GM21619 (cell line): ENCODE measurements at regions not wholly inside any gene's neighbourhood (a gene's known extent, or its start where the extent isn't known, plus 50 kb on each side); places are given as distances from the start of the nearest gene placed in this dataset.
"Not testable (repeated sequence)": the region's sequence is repeated elsewhere in the genome, so short reads cannot be mapped to it uniquely, and the experiment has no call there.

Experiments
- ATAC-seq: cut with Tn5 transposase; IDR thresholded peaks from one replicate; pipeline ENCODE4 v1.9.1; 2021; ENCODE audit not compliant: unreplicated experiment

DNA sequence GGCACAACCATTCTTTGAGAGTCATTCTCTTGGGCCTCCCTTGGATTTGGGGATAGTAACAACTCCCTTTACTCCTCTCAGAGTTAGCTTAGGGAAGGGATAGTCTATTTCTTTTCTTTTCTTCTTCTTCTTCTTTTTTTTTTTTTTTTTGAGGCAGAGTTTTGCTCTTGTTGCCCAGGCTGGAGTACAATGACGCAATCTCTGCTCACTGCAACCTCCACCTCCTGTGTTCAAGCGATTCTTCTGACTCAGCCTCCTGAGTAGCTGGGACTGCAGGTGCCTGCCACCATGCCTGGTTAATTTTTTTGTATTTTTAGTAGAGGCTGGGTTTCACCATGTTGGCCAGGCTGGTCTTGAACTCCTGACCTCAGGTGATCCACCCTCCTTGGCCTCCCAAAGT lies 465.8 kb downstream of the PLCL1 start:
- not testable (repeated sequence) for ATAC-seq

GRCh38 chr2:198268519-198268918 lies 464.1 kb downstream of the PLCL1 start:
- ATAC-seq = no peak

DNA sequence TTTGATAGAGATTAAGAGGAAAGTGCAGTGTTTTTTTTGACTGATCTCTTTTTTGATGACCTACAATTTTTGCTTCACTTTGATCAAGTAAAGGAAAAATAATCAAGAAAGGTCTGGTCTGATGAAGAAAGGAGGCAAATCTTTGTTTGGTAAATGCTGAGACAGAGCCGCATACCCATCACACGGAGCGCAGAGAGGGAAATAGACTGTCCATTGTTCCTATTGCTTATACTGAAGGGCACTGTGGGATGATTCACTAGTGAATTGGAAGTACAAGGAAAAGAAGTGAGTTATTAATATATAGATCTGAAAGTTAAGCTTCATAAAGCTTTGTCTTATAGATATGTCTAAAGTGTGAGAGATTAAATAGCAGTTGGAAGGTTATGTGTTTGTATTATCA lies 455.1 kb downstream of the PLCL1 start:
- ATAC-seq = no peak

DNA sequence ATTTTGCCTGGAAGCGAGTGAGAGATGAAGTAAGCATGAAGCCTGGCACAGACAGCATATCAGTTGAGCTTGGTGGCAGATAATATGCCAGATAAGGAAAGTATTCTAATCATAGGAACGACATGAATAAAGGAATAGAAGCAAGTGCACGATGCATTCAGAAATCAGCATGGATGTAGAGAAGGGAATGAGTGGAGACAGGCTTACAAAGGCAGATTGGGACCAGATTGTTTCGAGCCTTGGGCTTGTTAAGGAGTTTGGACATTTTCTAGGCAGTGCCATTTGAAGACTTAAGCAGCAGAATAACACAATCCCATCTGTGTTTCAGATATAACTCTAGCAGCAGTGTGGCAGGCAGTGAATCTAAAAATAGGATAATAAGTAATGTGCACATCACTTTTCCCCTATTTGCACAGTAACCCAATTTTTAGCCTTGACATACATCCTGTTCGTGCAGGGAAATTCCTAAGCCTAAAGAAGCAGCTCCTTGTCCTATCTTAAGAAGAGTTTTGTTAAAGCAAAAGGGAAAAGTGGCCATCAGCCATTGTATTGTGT lies 450.2 kb downstream of the PLCL1 start:
- ATAC-seq = no peak

DNA sequence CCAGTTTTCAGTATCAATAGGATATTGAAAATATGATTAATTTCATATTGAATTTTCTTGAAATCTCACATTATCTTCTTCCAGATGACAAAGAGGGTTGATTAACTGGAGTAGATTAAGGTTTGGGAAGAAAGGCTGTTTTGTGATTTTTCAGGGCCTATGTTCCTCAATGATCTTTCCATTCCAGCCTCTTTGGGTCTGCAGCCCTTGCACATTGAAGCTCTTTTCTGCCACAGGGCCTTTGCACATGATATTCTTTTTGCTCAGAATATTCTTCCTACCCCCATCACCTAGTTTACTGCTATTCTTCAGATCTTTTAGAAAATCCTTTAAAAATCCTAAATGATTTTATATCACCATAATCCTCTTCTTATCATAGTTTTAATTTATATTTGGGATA lies 449.6 kb downstream of the PLCL1 start:
- ATAC-seq = no peak

DNA sequence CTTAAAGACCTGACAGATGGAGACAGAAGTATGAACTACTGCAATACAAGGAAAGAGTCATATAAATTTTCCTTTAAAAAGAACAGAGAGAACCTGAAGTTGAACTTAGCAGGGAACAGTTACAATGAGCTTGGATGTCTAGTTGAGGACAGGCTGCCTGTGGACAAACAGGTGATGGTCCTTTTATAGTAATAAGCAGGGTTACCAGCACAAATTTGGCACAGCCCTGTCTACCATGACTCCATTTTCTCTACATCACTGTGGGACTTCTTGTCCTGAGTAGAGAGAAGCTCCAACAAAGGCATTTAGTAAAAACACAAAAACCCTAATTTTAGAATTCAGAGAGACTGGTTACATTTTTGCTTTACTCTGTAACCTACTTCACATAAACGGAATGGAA lies 448.1 kb downstream of the PLCL1 start:
- no peak for ATAC-seq

- no peak for ATAC-seq
Measured at GRCh38 chr2:198242093-198242492, 437.7 kb downstream of the PLCL1 start.

- no peak for ATAC-seq
Measured at GRCh38 chr2:198238429-198238828, 434.0 kb downstream of the PLCL1 start.

DNA sequence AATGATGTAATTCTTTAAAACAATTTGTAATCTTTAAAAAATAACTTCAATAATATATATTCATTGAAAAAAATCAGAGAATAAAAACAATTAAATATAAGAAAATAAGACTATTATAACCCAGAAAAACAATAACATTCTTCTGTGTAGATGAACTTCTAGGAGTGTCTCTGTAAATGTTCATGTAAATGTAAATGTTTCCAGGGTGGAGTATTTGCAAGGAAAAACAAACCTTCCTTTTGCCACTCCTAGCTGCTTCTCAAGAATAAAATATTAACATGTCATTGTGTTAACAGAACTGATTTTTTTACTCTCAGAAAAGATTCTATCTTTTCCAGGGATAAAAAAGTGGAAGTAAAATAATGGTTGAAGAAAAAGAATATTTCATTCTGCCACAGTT lies 431.9 kb downstream of the PLCL1 start:
- no peak for ATAC-seq

DNA sequence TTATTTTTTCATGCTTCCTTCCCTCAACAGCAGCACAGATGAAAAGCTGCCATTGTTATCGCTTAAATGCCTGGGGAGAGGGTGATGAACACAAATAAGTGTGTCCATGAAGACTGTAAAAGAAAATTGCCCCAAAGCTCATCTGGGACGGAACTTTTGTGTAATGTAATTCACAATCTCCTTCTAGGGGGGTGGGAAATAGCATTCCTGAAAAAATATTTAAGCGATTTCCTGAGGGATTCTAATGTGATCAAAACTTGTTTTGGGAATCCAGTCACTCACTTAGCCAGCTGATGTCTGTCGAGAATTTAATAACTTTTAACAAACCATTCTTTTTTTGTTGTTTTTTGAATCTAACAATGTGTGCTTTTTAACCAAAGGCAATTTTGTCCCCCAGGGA lies 427.9 kb downstream of the PLCL1 start:
- no peak for ATAC-seq

DNA sequence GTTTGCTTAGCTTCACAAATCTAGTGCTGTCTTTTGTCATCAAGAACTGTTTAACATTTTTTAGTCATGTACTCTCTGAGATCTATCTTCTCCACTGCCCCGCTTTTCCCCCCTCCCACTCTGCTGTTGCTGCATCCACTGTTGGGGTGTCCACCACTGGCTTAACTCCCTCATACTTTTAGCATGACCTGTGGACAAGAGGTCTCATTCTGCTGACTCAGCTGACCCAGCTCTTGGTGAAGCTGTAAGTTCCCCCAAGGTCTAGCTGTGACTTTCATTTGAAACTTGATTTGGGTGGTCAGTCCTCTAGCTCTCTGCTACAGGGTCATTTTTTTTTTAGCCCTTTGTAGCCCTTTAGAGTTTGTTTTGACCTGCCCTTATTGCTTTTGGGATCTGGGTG lies 427.2 kb downstream of the PLCL1 start:
- ATAC-seq = no peak

DNA sequence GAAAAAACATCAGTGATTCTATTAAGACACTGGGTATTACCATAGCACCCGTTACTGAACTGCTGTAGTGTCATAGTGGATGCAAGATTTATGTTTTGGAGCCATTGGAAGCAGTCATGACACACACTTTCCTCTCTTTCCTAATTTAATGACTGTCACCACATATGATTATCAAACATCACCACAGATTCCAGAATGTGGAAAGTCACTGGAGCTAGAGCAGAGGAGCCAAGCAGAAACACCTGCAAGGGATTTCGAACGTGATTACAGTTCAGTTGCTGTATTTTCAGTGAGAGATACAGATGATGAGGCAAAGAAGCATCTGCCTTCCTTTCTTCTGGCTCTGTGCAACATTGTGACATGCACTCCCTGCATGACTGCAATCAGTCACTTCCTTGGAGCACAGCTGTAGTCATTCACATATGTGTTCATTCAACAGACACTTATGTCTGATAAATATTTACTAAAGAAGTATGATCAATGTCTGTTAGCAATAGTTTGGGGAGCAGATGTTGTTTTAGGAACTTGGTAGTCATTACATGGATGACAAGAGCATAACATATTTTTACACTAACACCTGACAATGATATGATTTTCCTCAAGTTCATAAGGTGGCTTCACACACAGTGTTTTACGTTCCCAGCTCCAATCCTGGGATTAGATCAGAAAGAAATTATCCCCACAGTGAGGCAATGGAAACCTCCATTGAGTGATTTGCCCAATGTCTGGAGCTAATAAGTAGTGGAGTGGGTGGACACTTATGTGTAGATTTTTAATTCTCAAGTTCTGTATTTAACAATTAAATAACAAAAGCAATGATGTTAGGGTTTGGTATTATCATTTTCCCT lies 416.6 kb downstream of the PLCL1 start:
- no peak for ATAC-seq

DNA sequence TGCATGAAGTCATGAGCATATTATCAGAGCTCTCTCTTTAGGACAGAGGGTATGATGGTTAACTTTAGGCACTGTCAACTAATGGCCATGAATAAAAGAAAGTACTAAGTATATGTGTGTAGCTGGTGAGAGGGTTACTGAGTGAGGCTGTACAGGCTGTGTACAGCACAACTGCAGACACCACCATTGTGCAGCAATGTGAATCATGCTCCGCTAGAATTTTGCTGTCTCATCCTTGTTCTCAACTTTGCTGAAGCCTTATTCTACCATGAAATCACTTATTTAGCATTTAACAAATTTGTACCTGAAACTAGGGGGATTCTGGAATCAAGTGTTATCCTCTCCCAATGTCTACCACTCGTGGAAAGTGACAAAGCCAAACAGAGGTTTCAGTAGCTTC lies 414.9 kb downstream of the PLCL1 start:
- ATAC-seq = no peak

DNA sequence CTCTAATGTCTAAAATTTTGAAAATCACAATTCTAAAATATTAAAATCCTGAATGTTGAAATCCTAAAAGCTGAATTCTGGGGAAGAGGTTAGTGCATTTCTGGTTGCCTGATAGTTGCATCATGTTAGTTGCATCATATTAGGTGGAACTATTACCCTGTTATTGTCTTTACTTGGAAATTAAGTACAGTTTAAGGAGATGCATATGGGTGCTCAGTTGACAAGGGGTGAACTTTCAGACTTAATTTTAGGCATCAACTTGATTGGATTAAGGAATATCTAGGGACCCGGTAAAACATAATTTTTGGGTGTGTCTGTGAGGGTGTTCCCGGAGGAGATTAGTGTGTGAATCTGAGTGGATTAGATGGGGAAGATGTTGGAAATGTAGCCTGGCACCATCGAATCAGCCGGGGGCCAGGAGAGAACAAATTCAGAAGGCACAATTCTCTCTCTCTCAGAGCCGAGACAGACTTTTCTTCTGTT lies 409.8 kb downstream of the PLCL1 start:
- ATAC-seq = no peak

DNA sequence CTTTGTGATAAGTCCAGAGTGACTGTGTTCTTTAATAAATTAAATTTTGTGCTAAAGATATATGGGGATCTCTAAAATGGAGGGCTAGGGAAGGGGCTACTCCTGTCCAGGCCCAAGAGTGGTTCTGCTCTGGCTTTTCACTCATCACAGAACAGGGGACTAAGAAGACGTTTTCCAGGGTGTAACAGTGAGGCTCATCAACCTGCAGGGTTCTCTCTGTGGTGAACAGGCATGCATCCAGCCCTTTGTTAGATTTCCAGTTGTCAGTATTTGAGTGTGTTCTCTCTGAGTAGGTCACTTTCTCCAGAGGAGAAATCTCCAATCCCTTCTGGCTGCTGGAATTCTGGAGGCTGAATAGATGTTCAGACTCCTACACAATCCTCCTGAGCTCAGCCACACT lies 408.9 kb downstream of the PLCL1 start:
- no peak for ATAC-seq

- ATAC-seq = no peak
Measured at GRCh38 chr2:198211706-198212105, 407.3 kb downstream of the PLCL1 start.

GRCh38 chr2:198203336-198204069 lies 399.1 kb downstream of the PLCL1 start:
- no peak for ATAC-seq
